A673 (cell line): ENCODE measurements at regions not wholly inside any gene's neighbourhood (a gene's known extent, or its start where the extent isn't known, plus 50 kb on each side); places are given as distances from the start of the nearest gene placed in this dataset.

Experiments
- EZH2 ChIP-seq: fragments of 200-600 bp; sonication (generic); IDR thresholded peaks from 2 replicates; pipeline ENCODE4 v1.6.1; 2017; ENCODE audit warnings: borderline replicate concordance, low read depth, mild to moderate bottlenecking, mixed read lengths, antibody characterized with exemption, low read length; ENCODE audit not compliant: poor library complexity, severe bottlenecking
- TF ChIP-seq, protein P1 (sequence below): fragments of 300-800, 200-600 bp; sonication (generic); conservative IDR thresholded peaks from 2 replicates; pipeline ENCODE4 v1.5.1; 2017; ENCODE audit warnings: low read depth, mild to moderate bottlenecking, antibody characterized with exemption, low read length, moderate library complexity, mixed read lengths

DNA sequence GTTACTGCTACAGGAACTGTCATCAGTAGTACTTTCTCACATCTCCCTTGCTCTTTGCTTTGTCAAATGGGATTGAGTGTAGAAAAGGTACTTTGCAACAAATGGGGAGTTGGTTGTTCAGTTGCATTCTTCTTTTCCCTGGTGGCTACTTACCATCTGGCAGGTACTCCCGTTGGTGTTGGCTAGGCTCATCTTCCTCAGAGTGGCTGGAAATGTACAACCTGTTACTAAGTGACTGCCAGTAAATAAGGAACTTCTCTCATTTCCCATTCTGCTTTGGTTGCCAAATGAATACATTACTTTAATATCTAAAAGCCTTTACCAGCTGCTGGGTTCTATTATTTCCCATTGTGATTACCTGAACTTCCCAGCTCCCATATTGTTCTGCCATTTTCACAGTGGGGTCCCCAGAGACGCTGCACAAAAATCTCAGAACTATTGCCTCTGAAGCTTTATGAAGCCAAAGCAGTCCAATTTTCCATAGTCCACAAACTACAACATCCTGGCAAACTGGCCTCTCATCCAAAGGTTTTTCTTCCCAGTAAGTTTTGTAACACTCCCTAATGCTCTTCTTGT is 229.7 kb upstream of the HTR1E start:
- TF ChIP-seq EZH2, result no peak
- TF ChIP-seq, protein P1, sequence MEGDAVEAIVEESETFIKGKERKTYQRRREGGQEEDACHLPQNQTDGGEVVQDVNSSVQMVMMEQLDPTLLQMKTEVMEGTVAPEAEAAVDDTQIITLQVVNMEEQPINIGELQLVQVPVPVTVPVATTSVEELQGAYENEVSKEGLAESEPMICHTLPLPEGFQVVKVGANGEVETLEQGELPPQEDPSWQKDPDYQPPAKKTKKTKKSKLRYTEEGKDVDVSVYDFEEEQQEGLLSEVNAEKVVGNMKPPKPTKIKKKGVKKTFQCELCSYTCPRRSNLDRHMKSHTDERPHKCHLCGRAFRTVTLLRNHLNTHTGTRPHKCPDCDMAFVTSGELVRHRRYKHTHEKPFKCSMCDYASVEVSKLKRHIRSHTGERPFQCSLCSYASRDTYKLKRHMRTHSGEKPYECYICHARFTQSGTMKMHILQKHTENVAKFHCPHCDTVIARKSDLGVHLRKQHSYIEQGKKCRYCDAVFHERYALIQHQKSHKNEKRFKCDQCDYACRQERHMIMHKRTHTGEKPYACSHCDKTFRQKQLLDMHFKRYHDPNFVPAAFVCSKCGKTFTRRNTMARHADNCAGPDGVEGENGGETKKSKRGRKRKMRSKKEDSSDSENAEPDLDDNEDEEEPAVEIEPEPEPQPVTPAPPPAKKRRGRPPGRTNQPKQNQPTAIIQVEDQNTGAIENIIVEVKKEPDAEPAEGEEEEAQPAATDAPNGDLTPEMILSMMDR, result no peak
